ENCODE measurements at regions not wholly inside any gene's neighbourhood (a gene's known extent, or its start where the extent isn't known, plus 50 kb on each side); places are given as distances from the start of the nearest gene placed in this dataset.

GRCh38 chr4:160299608-160300007, 1196.7 kb downstream of the RAPGEF2 start:
- TF ChIP-seq CTCF (IDR thresholded peaks at IDR 0.05) (no peak), POLR2AphosphoS5 (IDR thresholded peaks at IDR 0.05) (no peak)

Measured in gastroesophageal sphincter (tissue), 3 donors.